ENCODE measurements at regions not wholly inside any gene's neighbourhood (a gene's known extent, or its start where the extent isn't known, plus 50 kb on each side); places are given as distances from the start of the nearest gene placed in this dataset.

GRCh38 chr3:118618247-118619040 lies 416.2 kb downstream of the IGSF11 start:
- no peaks in the 10 kb centered on the region for H3K27me3 ChIP-seq (ENCODE audit: low read length)
- no peaks in the 10 kb centered on the region for H3F3A ChIP-seq (ENCODE audit: low read length, unreplicated experiment)
- TF ChIP-seq EZH2 (IDR thresholded peaks at IDR 0.05; ENCODE audit: low read length, unreplicated experiment) (no peak), CTCF (conservative IDR thresholded peaks at IDR 0.05; ENCODE audit: low read depth, low read length) (no peak), EZH2phosphoT487 (IDR thresholded peaks at IDR 0.05; ENCODE audit: borderline replicate concordance, low read length) (no peak)
- ChIA-PET CTCF (no interaction called here), POLR2A (ENCODE audit: unreplicated experiment) (no interaction called here)
- no peak overlapping the region for H3K4me2 ChIP-seq (ENCODE audit: low read length)
- ATAC-seq (no peak), DNase-seq (peak; percentile 13)
- no peaks in the 10 kb centered on the region for H3K4me1 ChIP-seq (ENCODE audit: insufficient read depth, low read length)
- no peaks in the 10 kb centered on the region for H3K36me3 ChIP-seq (ENCODE audit: low read depth, low read length)
- H2AFZ ChIP-seq (ENCODE audit: low read length) = no peak overlapping the region
- no peak overlapping the region for H3K4me3 ChIP-seq (ENCODE audit: low read length)
- no peak overlapping the region for H3K27ac ChIP-seq (ENCODE audit: low read length)
- no TSS peak for BruUV-seq (replicated peaks)
- H3K9ac ChIP-seq (ENCODE audit: low read length) = no peak overlapping the region
- H3K9me3 ChIP-seq (ENCODE audit: low read length) = 0 out of 2 replicates have a peak, but pooled peaks cover 7% of the 10 kb centered on the region
- no peaks in the 10 kb centered on the region for H3K9me2 ChIP-seq (replicated peaks; ENCODE audit: low read length)
- intact Hi-C loops (cut with micrococcal nuclease) = no loop called here
- no peaks in the 10 kb centered on the region for H4K20me1 ChIP-seq (ENCODE audit: low read length)
- H3K79me2 ChIP-seq (ENCODE audit: low read length) = no peaks in the 10 kb centered on the region

- Histone ChIP-seq H3K4me1 (ENCODE audit: insufficient read depth, low read length) (no peaks in the 10 kb centered on the region), H3K9me2 (replicated peaks; ENCODE audit: low read length) (no peaks in the 10 kb centered on the region), H3K79me2 (ENCODE audit: low read length) (no peaks in the 10 kb centered on the region), H3K36me3 (ENCODE audit: low read depth, low read length) (no peaks in the 10 kb centered on the region), H3K9me3 (ENCODE audit: low read length) (0 out of 2 replicates have a peak, but pooled peaks cover 7% of the 10 kb centered on the region), H3F3A (ENCODE audit: low read length, unreplicated experiment) (no peaks in the 10 kb centered on the region), H3K27ac (ENCODE audit: low read length) (no peak overlapping the region), H3K4me3 (ENCODE audit: low read length) (no peak overlapping the region), H3K4me2 (ENCODE audit: low read length) (no peak overlapping the region), H2AFZ (ENCODE audit: low read length) (no peak overlapping the region), H3K9ac (ENCODE audit: low read length) (no peak overlapping the region), H3K27me3 (ENCODE audit: low read length) (no peaks in the 10 kb centered on the region), H4K20me1 (ENCODE audit: low read length) (no peaks in the 10 kb centered on the region)
- ATAC-seq = no peak
- ChIA-PET CTCF (no interaction called here), POLR2A (ENCODE audit: unreplicated experiment) (no interaction called here)
- no TSS peak for BruUV-seq (replicated peaks)
- TF ChIP-seq EZH2 (IDR thresholded peaks at IDR 0.05; ENCODE audit: low read length, unreplicated experiment) (no peak), EZH2phosphoT487 (IDR thresholded peaks at IDR 0.05; ENCODE audit: borderline replicate concordance, low read length) (no peak), CTCF (conservative IDR thresholded peaks at IDR 0.05; ENCODE audit: low read depth, low read length) (no peak)
- intact Hi-C loops (cut with micrococcal nuclease) = no loop called here
- DNase-seq = no peak
These were observed 408.2 kb downstream of the IGSF11 start for GRCh38 chr3:118626453-118626852.

GRCh38 chr3:118628704-118629341 lies 405.8 kb downstream of the IGSF11 start:
- no peak overlapping the region for H3K4me3 ChIP-seq (ENCODE audit: low read length)
- ATAC-seq = peak; percentile 76
- intact Hi-C loops (cut with micrococcal nuclease) = no loop called here
- no peaks in the 10 kb centered on the region for H3K4me1 ChIP-seq (ENCODE audit: insufficient read depth, low read length)
- no peak overlapping the region for H3K9ac ChIP-seq (ENCODE audit: low read length)
- no peaks in the 10 kb centered on the region for H4K20me1 ChIP-seq (ENCODE audit: low read length)
- no peaks in the 10 kb centered on the region for H3F3A ChIP-seq (ENCODE audit: low read length, unreplicated experiment)
- H3K9me3 ChIP-seq (ENCODE audit: low read length) = no peaks in the 10 kb centered on the region
- H3K36me3 ChIP-seq (ENCODE audit: low read depth, low read length) = no peaks in the 10 kb centered on the region
- TF ChIP-seq CTCF (conservative IDR thresholded peaks at IDR 0.05; ENCODE audit: low read depth, low read length) = peak; percentile 82
- TF ChIP-seq EZH2 (IDR thresholded peaks at IDR 0.05; ENCODE audit: low read length, unreplicated experiment) = no peak
- BruUV-seq (replicated peaks) = no TSS peak
- POLR2A ChIA-PET (ENCODE audit: unreplicated experiment) = no interaction called here
- no peak overlapping the region for H3K4me2 ChIP-seq (ENCODE audit: low read length)
- CTCF ChIA-PET = no interaction called here
- peak; percentile 77 for DNase-seq
- H3K79me2 ChIP-seq (ENCODE audit: low read length) = no peaks in the 10 kb centered on the region
- H2AFZ ChIP-seq (ENCODE audit: low read length) = no peak overlapping the region
- no peaks in the 10 kb centered on the region for H3K9me2 ChIP-seq (replicated peaks; ENCODE audit: low read length)
- H3K27ac ChIP-seq (ENCODE audit: low read length) = no peak overlapping the region
- H3K27me3 ChIP-seq (ENCODE audit: low read length) = no peaks in the 10 kb centered on the region

All from PC-3 (cell line).